Fibroblast of the aortic adventitia (primary cell): ENCODE measurements at regions not wholly inside any gene's neighbourhood (a gene's known extent, or its start where the extent isn't known, plus 50 kb on each side); places are given as distances from the start of the nearest gene placed in this dataset.

ENCODE experiments used
- DNase-seq: peaks from one replicate; pipeline ENCODE4 v3.0.0-alpha.2; 2010; ENCODE audit warnings: low read depth
- H3K4me3 ChIP-seq: 2 replicates; pipeline ENCODE4 v1.5.1; 2011; ENCODE audit warnings: low read depth, mild to moderate bottlenecking, control low read depth, low read length, moderate library complexity
- CTCF ChIP-seq: IDR thresholded peaks from 2 replicates; pipeline ENCODE4 v1.5.1; 2011; ENCODE audit warnings: mild to moderate bottlenecking, low read length, control low read depth, inconsistent platforms; ENCODE audit not compliant: insufficient read depth

GRCh38 chrX:7985568-7985967, 58.4 kb upstream of the PNPLA4 start:
- no peak for DNase-seq
- TF ChIP-seq CTCF: no peak
- H3K4me3 ChIP-seq: no peak overlapping the region

DNA sequence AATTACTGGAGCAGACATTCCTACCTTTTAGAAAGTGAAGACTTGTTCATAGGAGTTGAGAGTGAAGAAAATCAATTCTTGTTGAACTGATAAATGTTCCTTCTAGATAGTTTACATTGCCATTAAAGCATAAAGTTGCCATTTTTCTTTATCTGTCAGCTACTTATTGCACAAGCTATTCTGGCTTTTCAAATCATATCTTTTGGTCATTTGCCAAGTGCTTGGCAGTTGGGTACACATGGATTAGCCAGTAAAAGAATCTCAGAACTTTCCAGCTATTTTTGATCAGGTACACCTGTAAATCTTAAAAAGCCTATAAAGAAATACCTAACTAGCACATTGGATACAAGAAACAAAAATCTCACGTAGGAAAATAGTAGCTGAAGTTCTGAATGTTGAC, 56.4 kb upstream of the PNPLA4 start:
- DNase-seq: no peak
- TF ChIP-seq CTCF: no peak

More for the DNA sequence above, 56.4 kb upstream of the PNPLA4 start:
- H3K4me3 ChIP-seq: no peak overlapping the region
